Caco-2 (cell line): ENCODE measurements at regions not wholly inside any gene's neighbourhood (a gene's known extent, or its start where the extent isn't known, plus 50 kb on each side); places are given as distances from the start of the nearest gene placed in this dataset.
A peak's percentile ranks its signal among the peaks of the same experiment; 100 is the strongest.

Source experiments
- BruUV-seq: library from RNA; stranded (reverse); fragments of 400-500 nt; replicated peaks from 2 replicates; lab custom pipeline; 2021; lab: Mats Ljungman, UMichigan
- CTCF ChIA-PET: fragments of 300-600 bp; sonication (Branson Sonifier 250); formaldehyde crosslinking; loops from one replicate; lab custom pipeline; 2022; ENCODE audit warnings: antibody characterized with exemption; lab: Charles Lee
- POLR2A ChIA-PET: fragments of 300-600 bp; sonication (Branson Sonifier 250); formaldehyde crosslinking; loops from one replicate; lab custom pipeline; 2022; ENCODE audit warnings: antibody characterized with exemption; lab: Charles Lee
- DNase-seq, 2 experiments: peaks; one replicate each; pipeline versions ENCODE4 v3.0.0 to v3.0.0-alpha.2; 2020 to 2022
- H3K27me3 ChIP-seq: replicated peaks from 2 replicates; pipeline ENCODE4 v1.6.0; 2011; ENCODE audit warnings: low read length; ENCODE audit not compliant: control insufficient read depth, insufficient read depth
- H3K36me3 ChIP-seq: 2 replicates; pipeline ENCODE4 v1.5.1; 2011; ENCODE audit warnings: low read length; ENCODE audit not compliant: control insufficient read depth, insufficient read depth
- H3K4me1 ChIP-seq: fragments of 250-450 bp; sonication (Bioruptor Pico); 2 replicates; pipeline ENCODE4 v1.5.1; 2020; ENCODE audit warnings: mild to moderate bottlenecking
- H3K4me3 ChIP-seq: 2 replicates; pipeline ENCODE4 v1.5.1; 2011; ENCODE audit warnings: low read depth, mild to moderate bottlenecking, control low read depth, low read length
- H3K9me3 ChIP-seq: fragments of 250-450 bp; sonication (Bioruptor Pico); 2 replicates; pipeline ENCODE4 v1.5.1; 2020; ENCODE audit warnings: mild to moderate bottlenecking, moderate library complexity
- H3K27ac Mint-ChIP-seq: one replicate; pipeline ENCODE4 v1.8.0; 2022; ENCODE audit warnings: mixed read lengths; ENCODE audit not compliant: unreplicated experiment
- H3K27me3 Mint-ChIP-seq: one replicate; pipeline ENCODE4 v1.8.0; 2022; ENCODE audit warnings: mixed read lengths; ENCODE audit not compliant: insufficient read depth, unreplicated experiment
- H3K36me3 Mint-ChIP-seq: one replicate; pipeline ENCODE4 v1.8.0; 2022; ENCODE audit warnings: mild to moderate bottlenecking, mixed read lengths; ENCODE audit not compliant: insufficient read depth, unreplicated experiment
- H3K4me1 Mint-ChIP-seq: one replicate; pipeline ENCODE4 v1.8.0; 2022; ENCODE audit warnings: low read depth, mixed read lengths; ENCODE audit not compliant: unreplicated experiment
- H3K4me3 Mint-ChIP-seq: one replicate; pipeline ENCODE4 v1.8.0; 2022; ENCODE audit warnings: mild to moderate bottlenecking, moderate library complexity, mixed read lengths; ENCODE audit not compliant: unreplicated experiment
- H3K9me3 Mint-ChIP-seq: one replicate; pipeline ENCODE4 v1.8.0; 2022; ENCODE audit warnings: mixed read lengths; ENCODE audit not compliant: unreplicated experiment
- CTCF ChIP-seq, 2 experiments: fragments of 200-600 bp in 1 of 2; IDR thresholded peaks; 1 replicate in 1 of 2; 2 replicates in 1 of 2; pipeline versions ENCODE4 v1.5.1 to v1.8.0; 2011 to 2022; ENCODE audit warnings: antibody characterized with exemption in 1 of 2, control low read depth in 1 of 2, inconsistent platforms in 1 of 2, low read depth in 1 of 2, low read length in 1 of 2, mild to moderate bottlenecking in 1 of 2, moderate library complexity in 1 of 2; ENCODE audit not compliant: insufficient read depth in 1 of 2, severe bottlenecking in 1 of 2, unreplicated experiment in 1 of 2
- intact Hi-C: fragments of 100-400 bp; cut with micrococcal nuclease; formaldehyde crosslinking; loops from one replicate; pipeline ENCODE4 v1.10.0; 2022; ENCODE audit not compliant: unreplicated experiment

DNA sequence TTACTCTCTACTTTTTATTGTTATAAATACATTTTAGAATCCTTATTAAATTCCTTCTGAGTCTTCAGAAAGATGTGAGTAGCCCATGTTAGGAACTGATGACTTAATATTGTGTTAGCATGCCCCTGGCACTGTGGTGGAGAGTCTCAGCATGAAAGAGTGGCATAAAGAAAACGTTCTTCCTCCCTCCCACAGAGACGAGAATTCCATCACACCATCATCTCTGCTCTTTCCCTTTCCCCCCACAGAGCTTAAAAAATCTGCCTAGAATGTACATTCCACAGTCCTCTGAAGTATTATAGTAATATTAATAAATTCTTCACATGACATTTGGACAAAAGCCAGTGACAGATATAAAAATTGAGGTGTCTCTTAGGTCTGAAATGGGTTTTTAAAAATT lies 117.8 kb upstream of the DKK2 start:
- H3K36me3 ChIP-seq: no peaks in the 10 kb centered on the region
- Mint-ChIP-seq H3K4me3 (no peak overlapping the region), H3K4me1 (no peaks in the 10 kb centered on the region), H3K27ac (no peak overlapping the region), H3K27me3 (no peaks in the 10 kb centered on the region), H3K36me3 (no peaks in the 10 kb centered on the region), H3K9me3 (no peaks in the 10 kb centered on the region)
- no peak overlapping the region for H3K4me3 ChIP-seq
- no peak for TF ChIP-seq CTCF (IDR thresholded peaks at IDR 0.05; ENCODE audit: insufficient read depth in 1 of 2, low read depth in 1 of 2, low read length in 1 of 2, severe bottlenecking in 1 of 2, unreplicated experiment in 1 of 2)
- H3K4me1 ChIP-seq: no peaks in the 10 kb centered on the region
- CTCF ChIA-PET: no interaction called here
- BruUV-seq: no TSS peak
- H3K9me3 ChIP-seq: no peaks in the 10 kb centered on the region
- H3K27me3 ChIP-seq: no peaks in the 10 kb centered on the region
- intact Hi-C loops: loop anchor here (1.0 kb wide), 1 partner anchor 60 kb away; no protein-coding TSS in a partner anchor
- no peak for DNase-seq
- POLR2A ChIA-PET: no interaction called here

DNA sequence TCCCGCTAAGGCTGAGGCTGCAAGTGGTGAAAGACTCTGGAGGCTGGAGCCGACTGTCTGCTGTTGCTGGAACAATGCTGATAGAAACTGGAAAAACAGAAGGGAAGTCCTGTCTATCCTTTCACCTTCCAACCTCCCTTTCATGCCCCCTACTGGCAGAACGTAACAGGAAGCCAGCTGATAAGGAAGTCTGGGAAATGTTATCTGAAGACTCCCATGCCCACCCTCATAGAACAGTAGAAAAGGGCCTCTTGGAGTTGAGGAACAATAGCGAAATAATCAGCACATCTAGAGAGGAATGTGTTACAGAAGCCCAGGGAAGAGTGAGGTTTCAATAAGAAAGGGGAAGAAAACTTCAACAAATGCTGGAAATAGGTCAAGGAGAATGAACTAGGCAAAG lies 117.1 kb upstream of the DKK2 start:
- peak in 1 of 2 experiments; percentile 35 for TF ChIP-seq CTCF (IDR thresholded peaks at IDR 0.05; ENCODE audit: insufficient read depth in 1 of 2, low read depth in 1 of 2, low read length in 1 of 2, severe bottlenecking in 1 of 2, unreplicated experiment in 1 of 2)
- Histone ChIP-seq H3K4me3 (no peak overlapping the region), H3K36me3 (no peaks in the 10 kb centered on the region), H3K9me3 (no peaks in the 10 kb centered on the region), H3K4me1 (no peaks in the 10 kb centered on the region), H3K27me3 (no peaks in the 10 kb centered on the region)
- H3K4me1 Mint-ChIP-seq: no peaks in the 10 kb centered on the region
- ChIA-PET POLR2A (no interaction called here), CTCF (no interaction called here)
- H3K27ac Mint-ChIP-seq: no peak overlapping the region
- no peaks in the 10 kb centered on the region for H3K36me3 Mint-ChIP-seq
- no TSS peak for BruUV-seq
- H3K4me3 Mint-ChIP-seq: no peak overlapping the region
- H3K9me3 Mint-ChIP-seq: no peaks in the 10 kb centered on the region
- intact Hi-C loops: loop anchor here (1.0 kb wide), 1 partner anchor 59 kb away; no protein-coding TSS in a partner anchor
- H3K27me3 Mint-ChIP-seq: no peaks in the 10 kb centered on the region
- peak; percentile 41 to 50 for DNase-seq

- Histone ChIP-seq H3K9me3 (no peaks in the 10 kb centered on the region), H3K4me1 (no peaks in the 10 kb centered on the region), H3K27me3 (no peaks in the 10 kb centered on the region), H3K36me3 (no peaks in the 10 kb centered on the region), H3K4me3 (no peak overlapping the region)
- ChIA-PET POLR2A (no interaction called here), CTCF (interaction anchor here (0.7 kb wide), 1 partner anchor 13 kb away, joined by 5 read pairs; no protein-coding TSS in a partner anchor)
- DNase-seq: no peak
- Mint-ChIP-seq H3K27me3 (no peaks in the 10 kb centered on the region), H3K36me3 (no peaks in the 10 kb centered on the region), H3K4me1 (no peaks in the 10 kb centered on the region), H3K9me3 (no peaks in the 10 kb centered on the region), H3K27ac (no peak overlapping the region), H3K4me3 (no peak overlapping the region)
- TF ChIP-seq CTCF (IDR thresholded peaks at IDR 0.05; ENCODE audit: insufficient read depth in 1 of 2, low read depth in 1 of 2, low read length in 1 of 2, severe bottlenecking in 1 of 2, unreplicated experiment in 1 of 2): no peak
- intact Hi-C loops: no loop called here
- no TSS peak for BruUV-seq
These were observed 115.1 kb upstream of the DKK2 start for GRCh38 chr4:107151173-107151572.
